Endothelial cell of hepatic sinusoid (primary cell): ENCODE measurements at regions not wholly inside any gene's neighbourhood (a gene's known extent, or its start where the extent isn't known, plus 50 kb on each side); places are given as distances from the start of the nearest gene placed in this dataset.

ENCODE experiments used
- in situ Hi-C: cut with HindIII; loops from 2 replicates; pipeline ENCODE4 v1.10.0; 2017; ENCODE audit warnings: low sequenced_read_pairs

DNA sequence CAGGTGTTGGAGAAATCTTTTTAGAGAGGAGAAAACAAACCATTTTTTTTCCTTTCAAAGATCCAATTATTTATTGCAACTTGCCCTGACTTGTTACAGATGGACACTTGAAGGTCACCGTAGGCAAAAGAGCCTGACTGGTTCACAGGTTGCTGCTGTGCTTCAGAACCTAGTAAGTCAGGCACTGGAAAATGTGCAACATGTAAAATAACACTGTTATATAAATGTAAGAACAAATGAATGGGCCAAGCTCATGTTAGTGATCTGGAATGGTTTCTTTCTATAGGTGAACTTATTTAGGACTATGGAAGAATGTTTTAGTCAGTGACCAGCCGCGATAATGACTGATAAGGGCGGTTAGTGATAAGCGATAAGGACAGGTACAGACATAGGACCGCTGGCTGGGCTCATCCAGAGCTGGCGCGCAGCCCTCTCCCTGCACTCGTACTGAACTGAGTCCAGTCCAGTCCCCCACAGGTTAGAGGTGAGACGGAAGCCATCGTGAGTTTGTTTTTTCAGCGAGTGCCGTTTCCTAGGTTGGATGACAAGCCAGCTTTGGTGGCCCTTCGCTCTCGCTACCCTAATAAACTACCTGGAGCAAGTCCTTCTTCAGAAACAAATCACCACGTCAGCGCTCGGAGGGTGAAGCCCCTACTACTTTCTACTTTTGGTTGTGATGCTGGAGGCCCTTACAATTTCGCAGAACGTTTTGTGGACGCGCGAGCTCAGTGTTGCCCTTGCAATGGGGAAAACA lies 94.4 kb upstream of the PRDM1 start:
- in situ Hi-C loops = no loop called here

DNA sequence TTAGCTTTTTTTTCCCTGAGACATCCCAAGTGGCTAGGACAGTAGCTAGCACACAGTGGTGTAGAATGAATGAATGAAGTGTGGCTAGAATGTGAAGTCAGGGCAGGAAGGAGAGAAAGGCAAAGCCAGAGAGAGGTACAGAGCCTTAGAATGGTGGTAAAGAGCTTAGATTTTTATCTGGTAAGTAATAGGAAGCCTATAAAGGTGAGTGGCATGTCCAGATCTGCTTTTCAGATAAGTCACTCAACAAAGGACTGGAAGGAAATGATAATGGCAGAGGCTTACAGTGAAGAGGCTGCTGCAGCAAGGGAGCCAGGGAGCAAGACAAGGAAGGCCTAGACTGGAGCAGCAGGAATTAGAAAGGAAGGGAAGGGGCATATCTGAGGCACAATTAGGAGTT lies 96.0 kb upstream of the PRDM1 start:
- in situ Hi-C loops = no loop called here

DNA sequence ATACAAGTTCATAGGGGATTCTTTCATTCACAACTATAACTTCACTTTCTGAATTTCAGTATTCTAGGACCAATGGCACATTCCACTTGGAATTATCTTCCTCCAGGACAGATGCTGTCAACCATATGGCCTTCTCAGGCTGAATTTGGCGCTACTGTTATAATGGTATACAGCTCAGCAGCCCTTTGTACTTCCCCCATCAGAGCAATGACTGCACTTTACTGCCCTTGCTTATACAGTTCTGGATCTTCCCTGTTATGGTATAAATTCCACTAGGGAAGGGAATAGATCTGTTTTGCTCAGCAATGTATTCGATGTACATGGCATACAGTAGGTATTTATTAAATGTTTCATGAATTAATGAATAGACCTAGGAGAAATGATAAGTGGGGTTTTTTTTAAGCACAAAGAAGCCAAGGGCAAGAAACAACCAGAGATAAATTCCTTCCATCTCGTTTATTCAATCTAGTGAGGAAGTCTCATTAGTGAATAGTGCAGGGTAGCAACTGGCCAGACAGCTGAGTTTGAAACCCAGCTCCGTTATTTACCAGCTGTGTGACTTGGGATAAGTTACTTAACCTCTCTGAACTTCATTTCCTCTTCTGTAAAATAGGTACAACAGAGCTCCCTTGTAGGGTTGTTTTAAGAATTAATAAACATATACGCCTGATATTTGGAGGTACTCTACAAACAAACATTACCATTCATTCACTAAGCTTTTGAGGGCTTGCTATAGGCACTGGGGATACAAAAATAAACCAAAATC lies 97.1 kb upstream of the PRDM1 start:
- in situ Hi-C loops = no loop called here

DNA sequence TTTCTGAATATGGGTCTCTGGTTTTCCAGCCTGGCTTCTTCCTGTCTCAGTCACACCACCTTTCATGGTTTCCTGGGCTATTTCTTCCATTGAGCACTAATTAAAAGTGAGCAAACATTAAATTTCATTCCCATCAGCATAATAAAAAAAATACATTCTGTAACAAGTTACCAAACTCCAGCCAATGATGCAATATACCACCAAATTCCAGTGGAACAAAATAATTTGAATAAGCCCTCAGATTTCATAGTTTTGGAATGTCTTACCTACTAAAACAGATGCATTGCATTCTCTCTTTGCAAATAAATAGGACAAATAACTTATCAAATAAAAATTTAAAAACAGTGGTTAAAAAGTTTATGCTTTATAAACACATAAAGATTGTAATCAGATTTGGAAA lies 97.8 kb upstream of the PRDM1 start:
- in situ Hi-C loops = no loop called here

DNA sequence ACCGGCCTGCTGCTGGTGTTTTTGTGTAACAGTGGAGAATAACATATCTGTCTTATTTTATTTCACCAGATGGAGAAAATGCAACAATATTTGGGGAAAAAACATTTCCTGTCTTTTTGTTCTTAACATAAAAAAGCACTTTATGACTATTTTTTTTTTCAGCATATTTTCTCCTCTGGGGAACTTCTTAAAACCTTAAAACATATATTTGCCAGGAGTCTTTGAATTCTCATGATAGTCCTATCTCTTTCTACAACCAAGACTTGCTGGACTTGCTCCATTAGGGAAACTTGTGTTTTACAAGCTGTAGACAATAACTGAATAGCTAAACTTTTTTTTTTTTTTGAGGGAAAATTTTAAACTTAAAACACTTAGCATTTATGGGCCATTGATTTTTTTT lies 98.6 kb upstream of the PRDM1 start:
- in situ Hi-C loops = no loop called here

DNA sequence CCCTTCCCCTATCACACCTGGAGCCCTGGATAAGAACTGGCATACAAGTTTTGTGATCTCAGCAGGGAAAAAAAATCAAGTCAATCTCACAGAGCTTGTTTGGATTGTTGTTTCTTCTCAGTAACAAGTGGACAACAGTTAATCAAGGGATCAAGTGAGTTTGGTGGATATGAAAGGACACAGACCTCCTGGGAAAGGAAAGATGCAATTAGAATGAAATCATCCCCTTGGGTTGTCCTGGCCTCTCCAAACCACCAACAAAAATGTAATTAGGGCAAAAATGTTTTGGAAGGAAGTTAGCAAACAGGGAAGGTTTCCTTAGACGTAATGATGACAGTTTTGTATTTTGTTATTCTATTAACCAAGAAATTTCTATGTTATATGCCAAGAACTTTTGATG lies 99.1 kb upstream of the PRDM1 start:
- in situ Hi-C loops = no loop called here

DNA sequence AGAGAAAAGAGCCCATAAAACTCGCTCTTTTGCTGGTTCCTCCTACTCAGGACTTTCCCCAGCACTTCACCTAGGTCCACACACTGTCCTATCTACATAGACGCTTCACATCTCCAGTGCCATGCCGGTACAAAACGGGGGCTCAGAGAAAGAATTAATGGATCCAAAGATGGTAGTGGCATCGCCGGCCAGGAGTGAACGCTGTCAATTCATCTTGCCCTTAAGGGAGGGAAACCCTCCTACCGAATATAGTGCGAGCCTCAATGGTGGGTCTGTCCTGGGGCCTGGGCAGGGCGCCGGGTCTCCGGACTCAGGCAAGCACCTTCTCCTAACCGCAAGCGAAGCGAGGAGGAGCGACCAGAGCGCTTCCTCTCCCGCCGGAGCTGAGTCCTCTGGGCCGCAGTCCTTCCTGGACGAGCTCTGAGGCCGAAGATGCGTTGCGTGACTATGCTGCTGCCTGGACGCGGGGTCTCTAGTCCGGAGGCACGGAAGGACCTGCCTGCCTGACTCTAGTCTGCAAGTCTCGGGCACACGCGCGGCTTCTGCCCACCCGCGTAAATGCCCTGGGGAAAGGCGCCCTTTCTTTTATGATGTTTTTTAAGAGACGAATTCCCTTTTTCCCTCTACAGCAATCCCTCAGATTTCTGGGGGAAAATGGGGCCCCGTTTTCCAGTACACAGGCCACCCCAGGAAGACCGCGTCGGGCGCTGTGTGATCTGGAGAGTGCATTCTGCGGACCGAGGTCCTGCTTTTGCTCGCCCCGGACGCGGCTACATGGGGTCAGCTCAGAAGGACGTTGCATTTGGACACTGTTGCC lies 100.1 kb upstream of the PRDM1 start:
- in situ Hi-C loops = no loop called here

DNA sequence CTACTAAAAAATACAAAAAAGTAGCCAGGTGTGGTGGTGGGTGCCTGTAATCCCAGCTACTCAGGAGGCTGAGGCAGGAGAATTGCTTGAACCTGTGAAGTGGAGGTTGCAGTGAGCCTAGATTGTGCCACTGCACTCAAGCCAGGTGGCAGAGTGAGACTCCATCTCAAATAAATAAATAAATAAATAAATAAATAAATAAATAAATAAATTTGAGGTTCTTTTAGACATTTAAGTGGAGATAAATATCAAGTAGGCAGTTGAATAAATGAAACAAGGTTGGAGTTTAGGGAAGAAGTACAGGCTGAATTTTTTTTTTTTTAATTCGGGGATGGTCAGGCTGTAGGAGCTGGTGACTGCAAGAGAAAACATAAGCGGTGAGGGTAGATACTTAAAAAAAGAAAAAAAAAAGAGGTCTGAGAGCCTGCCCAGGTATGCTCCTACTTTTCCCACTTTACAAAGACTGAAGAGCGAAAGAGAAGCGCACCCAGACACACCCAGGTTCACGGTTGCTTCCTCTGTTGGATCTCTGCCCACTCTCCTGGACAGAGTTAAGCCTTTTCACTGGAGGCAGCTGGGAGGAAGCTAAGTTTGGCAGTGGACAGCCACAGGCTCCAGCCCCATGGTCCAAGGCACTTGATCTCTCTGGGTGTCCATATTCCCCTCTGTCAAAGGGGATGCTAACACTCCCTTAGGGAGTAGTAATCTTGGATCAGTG lies 100.9 kb upstream of the PRDM1 start:
- in situ Hi-C loops = no loop called here

DNA sequence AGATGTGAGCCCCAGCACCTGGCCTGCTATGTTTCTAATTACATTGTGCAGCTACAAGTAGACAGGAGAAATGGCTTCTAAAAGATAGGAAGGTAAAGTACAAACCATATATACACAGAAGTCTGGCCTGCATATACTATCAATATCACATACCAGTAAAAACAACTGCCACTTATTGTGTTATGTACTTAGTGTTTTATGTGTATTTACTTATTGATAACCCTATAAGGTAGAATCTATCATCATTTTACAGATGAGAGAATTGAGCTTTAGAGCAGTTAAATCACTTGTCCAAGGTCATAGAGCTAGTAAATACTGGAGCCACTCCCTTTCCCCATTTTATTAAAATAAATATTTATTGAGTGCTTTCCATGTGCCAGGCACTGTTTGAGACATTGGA lies 102.4 kb upstream of the PRDM1 start:
- in situ Hi-C loops = no loop called here

DNA sequence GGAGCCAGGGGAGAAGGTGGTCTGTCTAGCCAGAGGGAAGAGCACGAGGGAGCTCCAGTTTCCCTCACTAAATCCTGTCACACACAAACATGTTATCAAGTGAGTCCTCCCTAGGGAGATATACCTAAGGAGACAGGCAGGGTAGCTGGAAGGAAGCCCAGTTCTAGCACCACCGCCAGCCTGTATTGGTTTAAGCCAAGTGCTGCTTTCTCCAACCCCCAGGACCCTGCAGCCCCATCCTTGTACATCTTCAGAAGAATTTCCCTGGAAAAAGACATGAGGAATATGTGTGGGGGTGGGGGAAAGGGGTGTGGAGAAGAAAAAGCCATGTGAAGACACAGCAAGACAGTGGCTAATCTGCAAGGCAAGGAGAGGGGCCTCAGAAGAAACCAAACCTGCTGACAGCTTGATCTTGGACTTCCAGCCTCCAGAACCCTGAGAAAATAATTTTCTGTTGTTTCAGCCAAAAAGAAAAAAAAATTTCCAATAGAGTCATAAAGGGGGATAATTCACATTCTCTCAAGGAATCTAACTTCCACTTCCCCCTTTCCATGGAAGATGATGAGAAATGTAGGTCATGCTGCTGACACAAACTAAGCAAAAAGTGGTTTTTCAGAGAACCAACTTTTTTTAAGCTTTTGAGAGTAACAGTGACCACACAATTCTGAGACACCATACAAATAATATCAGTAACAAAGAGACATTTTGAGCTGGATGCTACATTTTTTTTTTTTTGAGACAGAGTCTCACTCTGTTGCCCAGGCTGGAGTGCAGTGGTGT lies 103.2 kb upstream of the PRDM1 start:
- in situ Hi-C loops = no loop called here

DNA sequence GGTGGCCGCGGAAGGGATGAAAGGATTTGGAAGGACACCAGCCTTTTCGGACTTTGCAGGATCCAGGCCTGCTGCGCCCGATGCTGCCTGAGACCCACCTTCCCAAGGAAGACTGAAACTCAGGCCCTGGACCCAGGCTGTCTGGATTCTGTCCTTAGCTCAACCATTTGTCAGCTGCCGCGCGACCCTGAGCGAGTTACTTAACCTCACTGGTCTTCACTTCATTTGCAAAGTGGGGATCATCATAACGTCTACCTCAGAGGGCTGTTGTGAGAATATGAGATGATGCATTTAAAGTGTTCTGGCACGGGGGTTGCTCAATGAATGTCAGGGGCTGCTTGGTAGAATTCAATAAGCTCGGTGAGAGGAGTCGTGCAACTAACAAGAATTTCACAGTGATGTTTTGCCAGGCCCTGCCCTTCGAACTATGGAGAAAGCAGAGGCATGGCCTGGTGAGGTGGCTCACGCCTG lies 104.2 kb upstream of the PRDM1 start:
- in situ Hi-C loops = no loop called here

DNA sequence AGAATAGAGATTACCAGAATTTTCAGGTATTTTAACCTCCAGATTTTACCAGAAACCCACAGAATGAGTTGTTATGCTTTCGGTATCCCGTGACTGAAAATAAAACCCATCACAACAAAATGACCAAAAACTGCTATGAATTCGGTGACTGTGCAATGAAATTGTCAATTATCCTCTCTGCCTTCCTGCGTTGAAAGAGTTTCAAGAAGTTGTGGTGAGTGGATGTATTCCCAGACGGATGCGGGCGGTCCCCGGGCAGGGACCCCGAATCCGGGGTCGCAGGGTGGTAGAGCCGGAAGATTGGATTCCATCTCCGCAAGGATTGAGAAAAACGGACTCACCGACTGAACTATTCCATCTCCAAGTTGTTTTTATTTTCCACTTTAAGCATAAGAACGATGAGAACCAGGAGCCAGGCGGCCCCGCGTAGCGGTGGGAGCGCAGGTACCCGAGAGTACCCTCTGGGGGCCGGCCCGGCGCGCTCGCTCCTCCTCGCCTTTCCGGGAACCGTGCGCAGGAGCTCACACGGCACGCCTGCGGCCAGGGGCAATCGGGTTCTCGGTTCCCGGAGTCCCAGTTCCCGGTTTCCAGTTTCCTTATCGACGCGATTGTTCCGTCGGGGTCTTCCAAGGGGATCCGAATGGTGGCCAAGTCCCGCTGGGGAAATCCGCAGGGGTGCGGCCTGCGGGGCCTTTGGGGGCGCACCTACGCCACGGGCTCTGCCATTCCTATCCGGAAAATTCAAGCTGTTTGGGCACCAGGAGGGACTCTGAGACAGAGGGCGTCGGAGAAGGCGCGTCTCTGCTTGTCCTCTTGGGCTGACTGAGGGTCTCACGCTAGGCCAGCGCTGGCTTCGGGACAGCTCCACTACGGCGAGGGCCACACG lies 104.9 kb upstream of the PRDM1 start:
- in situ Hi-C loops = no loop called here

DNA sequence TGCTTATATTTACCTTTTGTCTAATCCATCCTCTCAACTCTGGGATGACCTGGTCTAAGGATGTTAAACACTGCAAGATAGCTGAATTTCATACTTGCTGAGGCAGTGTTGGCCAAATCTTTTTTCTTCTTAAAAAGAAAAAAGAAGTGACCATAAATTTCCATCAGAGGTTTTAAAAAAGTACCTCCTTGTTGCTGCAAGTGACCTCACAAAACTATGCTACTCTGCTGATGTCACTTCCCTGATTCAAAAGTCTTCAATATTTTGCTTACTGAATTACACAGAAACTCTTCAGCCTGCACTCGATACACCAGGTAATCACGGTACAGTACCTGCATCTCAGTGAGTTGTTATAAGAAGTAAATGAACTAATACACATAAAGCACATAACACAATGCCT lies 107.2 kb upstream of the PRDM1 start:
- in situ Hi-C loops = no loop called here

DNA sequence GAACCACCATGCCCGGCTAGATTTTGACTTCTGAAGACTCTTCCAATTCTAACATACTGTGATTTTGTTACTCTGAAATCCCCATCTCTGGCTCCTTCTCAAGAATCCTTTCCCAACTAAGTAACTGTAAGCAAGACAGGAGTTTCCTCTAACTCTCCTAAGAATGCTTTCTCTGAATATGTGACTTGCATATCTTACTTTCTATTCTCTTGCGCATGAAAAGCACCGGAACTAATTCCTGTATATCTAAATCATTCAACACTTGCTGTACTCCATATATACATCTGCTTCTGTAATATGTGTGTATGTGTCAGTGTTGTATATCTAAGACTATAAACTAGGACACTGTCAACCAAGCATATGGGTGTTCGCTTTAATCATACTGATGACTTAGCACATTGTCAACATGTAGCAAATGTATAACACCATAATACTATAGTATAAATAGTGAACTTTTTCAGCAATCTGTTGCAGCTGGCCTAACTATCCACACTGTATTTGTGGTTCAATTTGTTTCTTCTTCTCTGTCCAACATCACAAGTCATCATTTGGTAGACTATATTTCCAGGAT lies 108.1 kb upstream of the PRDM1 start:
- in situ Hi-C loops = no loop called here

DNA sequence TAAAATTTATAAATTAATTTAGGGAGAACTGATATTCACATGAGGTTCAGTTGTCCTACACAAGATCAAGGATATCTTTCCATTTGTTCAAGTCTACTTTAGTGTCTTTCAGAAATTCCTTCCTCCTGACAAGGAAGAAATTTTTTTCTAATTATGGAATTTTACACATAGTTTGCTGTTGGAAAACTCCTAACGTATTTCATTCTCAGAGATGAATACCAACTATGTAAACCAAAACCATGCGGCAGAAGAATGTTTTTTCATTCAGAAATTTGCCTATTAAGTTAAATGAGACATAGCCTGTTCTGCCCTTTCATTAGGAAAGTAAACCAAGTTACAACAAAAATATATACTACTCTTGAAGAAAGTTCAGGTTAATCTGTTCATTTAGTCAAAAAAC lies 111.2 kb upstream of the PRDM1 start:
- in situ Hi-C loops = no loop called here

DNA sequence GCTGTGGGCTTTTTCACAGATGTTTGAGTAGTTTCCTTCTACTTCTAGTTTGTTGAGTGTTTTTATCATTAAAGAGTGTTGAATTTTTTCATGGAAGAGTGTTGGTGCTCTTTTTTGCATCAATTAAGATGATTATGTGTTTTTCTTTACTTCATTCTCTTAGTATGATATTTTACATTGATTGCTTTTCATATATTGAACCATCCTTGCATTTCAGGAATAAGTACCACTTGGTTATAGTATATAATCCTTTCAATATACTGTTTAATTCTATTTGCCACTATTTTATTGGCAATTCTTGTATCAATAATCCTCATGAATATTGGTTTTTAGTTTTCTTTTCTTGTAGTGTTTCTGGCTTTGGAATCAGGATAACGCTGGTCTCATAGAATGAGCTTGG lies 113.7 kb upstream of the PRDM1 start:
- in situ Hi-C loops = no loop called here

DNA sequence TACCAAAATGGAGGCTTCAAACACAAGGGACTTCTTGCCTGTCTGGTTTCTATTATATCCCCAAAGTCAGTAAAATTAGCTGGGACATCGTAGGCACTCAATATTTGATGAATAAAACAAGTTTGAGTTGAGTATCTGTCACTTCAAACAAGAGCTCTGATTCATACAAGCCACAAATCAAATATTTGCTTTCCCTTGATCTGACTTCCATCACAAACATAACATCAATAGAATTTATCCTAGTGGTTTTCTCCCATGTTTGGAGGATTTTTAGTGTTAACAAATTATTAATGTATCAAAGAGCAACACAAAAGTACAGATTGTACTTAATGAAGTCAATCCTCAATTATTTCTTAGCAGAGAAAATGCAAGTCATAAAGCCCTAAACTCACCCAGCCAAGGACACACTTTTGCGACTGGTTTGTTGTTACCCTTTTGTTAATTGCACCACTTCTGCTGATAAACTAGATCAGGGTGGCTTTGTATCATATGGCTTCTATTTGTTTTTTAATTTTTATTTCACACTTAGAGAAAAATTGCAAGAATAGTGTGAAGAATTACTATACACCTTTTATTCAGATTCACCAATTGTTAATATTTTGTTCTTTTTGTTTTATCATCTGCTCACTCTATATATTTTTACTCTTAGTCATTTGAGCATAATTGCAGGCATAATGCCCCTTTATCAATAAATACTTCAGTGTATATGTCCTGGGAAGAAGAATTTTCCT lies 117.4 kb upstream of the PRDM1 start:
- in situ Hi-C loops = no loop called here

DNA sequence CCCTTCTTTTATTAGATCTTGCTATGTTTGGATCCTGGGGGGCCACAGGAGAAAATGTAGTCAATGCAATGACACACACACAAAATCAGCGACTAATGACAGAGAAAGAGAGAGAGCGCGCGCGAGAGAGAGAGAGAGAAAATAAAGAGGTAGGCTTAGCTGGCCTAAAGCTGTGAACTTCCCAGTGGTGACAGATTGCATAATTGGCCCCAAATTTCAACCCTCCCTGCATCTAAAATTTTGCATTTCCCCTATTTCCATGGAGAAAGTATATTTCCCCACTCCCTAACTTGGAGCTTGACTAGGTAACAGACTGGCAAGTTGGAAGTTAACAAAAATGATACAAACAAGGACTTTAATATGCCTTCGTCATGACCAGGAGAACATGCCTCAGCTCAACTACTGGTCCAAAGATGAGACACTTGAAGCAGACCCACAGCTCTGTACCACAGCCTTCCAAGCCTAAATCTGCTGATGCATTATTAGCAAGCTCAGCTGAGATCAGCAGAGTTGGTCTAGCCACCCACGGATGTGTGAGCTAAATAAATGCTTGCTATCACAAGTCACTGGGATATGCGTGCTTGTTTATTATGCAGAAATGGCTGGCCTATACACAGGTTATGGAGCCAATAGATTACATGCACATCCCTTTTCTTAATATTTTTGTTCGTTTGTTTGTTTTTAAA lies 118.1 kb upstream of the PRDM1 start:
- in situ Hi-C loops = no loop called here
